A673 (cell line): ENCODE measurements at regions not wholly inside any gene's neighbourhood (a gene's known extent, or its start where the extent isn't known, plus 50 kb on each side); places are given as distances from the start of the nearest gene placed in this dataset.

ENCODE experiments used
- BruUV-seq: library from RNA; stranded (reverse); fragments of 400-500 nt; replicated peaks from 2 replicates; lab custom pipeline; 2021; lab: Mats Ljungman, UMichigan
- CTCF ChIA-PET: fragments of 300-600 bp; sonication (Branson Sonifier 250); formaldehyde crosslinking; loops from one replicate; lab custom pipeline; 2022; ENCODE audit warnings: antibody characterized with exemption; lab: Charles Lee
- POLR2A ChIA-PET: fragments of 300-600 bp; sonication (Branson Sonifier 250); formaldehyde crosslinking; loops from one replicate; lab custom pipeline; 2022; ENCODE audit warnings: antibody characterized with exemption; ENCODE audit not compliant: low non-redundant PET; lab: Charles Lee
- DNase-seq: peaks from one replicate; pipeline ENCODE4 v3.0.0-alpha.2; 2015; ENCODE audit warnings: low spot score
- H3K27ac ChIP-seq: fragments of 200-600 bp; sonication (generic); 2 replicates; pipeline ENCODE4 v1.5.1; 2016; ENCODE audit warnings: mixed run types, low read depth, mild to moderate bottlenecking, mixed read lengths, antibody characterized with exemption, low read length; ENCODE audit not compliant: poor library complexity, severe bottlenecking
- H3K27me3 ChIP-seq: fragments of 200-600 bp; sonication (generic); replicated peaks from 2 replicates; pipeline ENCODE4 v1.6.1; 2017; ENCODE audit warnings: mixed run types, low read depth, mild to moderate bottlenecking, mixed read lengths, antibody characterized with exemption, low read length; ENCODE audit not compliant: insufficient read depth, poor library complexity
- H3K36me3 ChIP-seq: fragments of 200-600 bp; sonication (generic); 2 replicates; pipeline ENCODE4 v1.6.1; 2016; ENCODE audit warnings: mixed run types, mild to moderate bottlenecking, mixed read lengths, antibody characterized with exemption, low read length; ENCODE audit not compliant: insufficient read depth, poor library complexity, severe bottlenecking
- H3K4me1 ChIP-seq: fragments of 200-600 bp; sonication (generic); 2 replicates; pipeline ENCODE4 v1.6.1; 2017; ENCODE audit warnings: mixed run types, mild to moderate bottlenecking, mixed read lengths, antibody characterized with exemption, low read length; ENCODE audit not compliant: insufficient read depth, poor library complexity, severe bottlenecking
- H3K4me3 ChIP-seq: fragments of 200-600 bp; sonication (generic); 2 replicates; pipeline ENCODE4 v1.5.1; 2016; ENCODE audit warnings: low read depth, mixed run types, mild to moderate bottlenecking, mixed read lengths, low read length; ENCODE audit not compliant: poor library complexity, severe bottlenecking
- H3K9me3 ChIP-seq: fragments of 200-600 bp; sonication (generic); 2 replicates; pipeline ENCODE4 v1.6.1; 2016; ENCODE audit warnings: mixed run types, low read depth, mild to moderate bottlenecking, mixed read lengths, antibody characterized with exemption, low read length; ENCODE audit not compliant: poor library complexity, severe bottlenecking
- CTCF ChIP-seq: fragments of 300-800, 200-600 bp; sonication (generic); conservative IDR thresholded peaks from 2 replicates; pipeline ENCODE4 v1.5.1; 2017; ENCODE audit warnings: low read depth, mild to moderate bottlenecking, antibody characterized with exemption, low read length, moderate library complexity, mixed read lengths
- EZH2 ChIP-seq: fragments of 200-600 bp; sonication (generic); IDR thresholded peaks from 2 replicates; pipeline ENCODE4 v1.6.1; 2017; ENCODE audit warnings: borderline replicate concordance, low read depth, mild to moderate bottlenecking, mixed read lengths, antibody characterized with exemption, low read length; ENCODE audit not compliant: poor library complexity, severe bottlenecking
- intact Hi-C: fragments of 100-400 bp; cut with micrococcal nuclease; formaldehyde crosslinking; loops from one replicate; pipeline ENCODE4 v1.10.0; 2022; ENCODE audit not compliant: unreplicated experiment

- no peaks in the 10 kb centered on the region for H3K27me3 ChIP-seq
- ChIA-PET CTCF (no interaction called here), POLR2A (no interaction called here)
- no peak overlapping the region for H3K27ac ChIP-seq
- no peaks in the 10 kb centered on the region for H3K4me1 ChIP-seq
- intact Hi-C loops: no loop called here
- no peak for DNase-seq
- TF ChIP-seq EZH2: no peak
- TF ChIP-seq CTCF: no peak
- no peaks in the 10 kb centered on the region for H3K36me3 ChIP-seq
- no peaks in the 10 kb centered on the region for H3K9me3 ChIP-seq
- BruUV-seq: no TSS peak
- H3K4me3 ChIP-seq: no peak overlapping the region
Observed at GRCh38 chr7:86592185-86592584, 51.5 kb upstream of the GRM3 start.

GRCh38 chr7:86574006-86574405 is 69.7 kb upstream of the GRM3 start:
- Histone ChIP-seq H3K27me3 (no peaks in the 10 kb centered on the region), H3K4me3 (no peak overlapping the region), H3K36me3 (no peaks in the 10 kb centered on the region), H3K9me3 (no peaks in the 10 kb centered on the region), H3K27ac (no peak overlapping the region), H3K4me1 (no peaks in the 10 kb centered on the region)
- BruUV-seq: no TSS peak
- intact Hi-C loops: no loop called here
- ChIA-PET CTCF (no interaction called here), POLR2A (no interaction called here)
- TF ChIP-seq CTCF (no peak), EZH2 (no peak)
- DNase-seq: no peak

GRCh38 chr7:86558680-86559501 is 84.8 kb upstream of the GRM3 start:
- no TSS peak for BruUV-seq
- Histone ChIP-seq H3K9me3 (no peaks in the 10 kb centered on the region), H3K4me1 (no peaks in the 10 kb centered on the region), H3K36me3 (no peaks in the 10 kb centered on the region), H3K27me3 (no peaks in the 10 kb centered on the region), H3K27ac (no peak overlapping the region), H3K4me3 (no peak overlapping the region)
- no peak for DNase-seq
- CTCF ChIA-PET: no interaction called here
- TF ChIP-seq CTCF: no peak
- no peak for TF ChIP-seq EZH2
- intact Hi-C loops: no loop called here
- POLR2A ChIA-PET: no interaction called here
